ENCODE measurements at regions not wholly inside any gene's neighbourhood (a gene's known extent, or its start where the extent isn't known, plus 50 kb on each side); places are given as distances from the start of the nearest gene placed in this dataset.

DNA sequence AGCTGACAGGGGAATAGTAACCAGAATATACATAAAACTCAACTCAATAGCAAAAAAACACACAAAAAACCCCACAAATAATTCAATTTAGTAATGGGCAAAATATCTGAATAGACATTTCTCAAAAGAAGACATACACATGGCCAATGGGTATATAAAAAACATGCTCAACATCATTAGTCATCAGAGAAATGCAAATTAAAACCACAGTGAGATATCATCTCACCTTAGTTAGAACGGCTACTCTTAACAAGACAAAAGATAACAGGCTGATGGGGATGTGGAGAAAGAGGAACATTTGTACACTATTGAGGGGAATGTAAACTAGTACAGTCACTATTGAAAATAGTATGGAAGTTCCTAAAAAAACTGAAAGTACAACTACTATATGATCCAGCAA lies 678.6 kb downstream of the MECOM start:
- POLR2A ChIA-PET, result no interaction called here
- Histone ChIP-seq H3K4me2 (no peak overlapping the region), H3K79me2 (ENCODE audit: insufficient read depth) (no peaks in the 10 kb centered on the region), H2AFZ (ENCODE audit: low read depth) (no peak overlapping the region), H4K20me1 (ENCODE audit: insufficient read depth) (no peaks in the 10 kb centered on the region), H3K4me3 (ENCODE audit: low read depth in 2 of 2, low read length in 1 of 2) (no peak overlapping the region), H3F3A (replicated peaks; ENCODE audit: insufficient read depth) (no peaks in the 10 kb centered on the region), H3K9me2 (no peaks in the 10 kb centered on the region), H3K9ac (no peak overlapping the region), H3K4me1 (ENCODE audit: control insufficient read depth in 1 of 2, insufficient read depth in 2 of 2, low read depth in 1 of 2, low read length in 1 of 2) (no peaks in the 10 kb centered on the region), H3K36me3 (replicated peaks in 1 of 2; ENCODE audit: control insufficient read depth in 1 of 2, insufficient read depth in 2 of 2, low read length in 1 of 2) (no peaks in the 10 kb centered on the region), H3K27me3 (ENCODE audit: insufficient read depth) (no peaks in the 10 kb centered on the region), H3K9me3 (no peaks in the 10 kb centered on the region), H3K27ac (ENCODE audit: low read depth in 2 of 2, low read length in 1 of 2) (no peak overlapping the region)
- DNase-seq, result no peak
- TF ChIP-seq USF2 (IDR thresholded peaks at IDR 0.05; ENCODE audit: borderline replicate concordance, low read depth, low read length) (no peak), MXI1 (IDR thresholded peaks at IDR 0.05; ENCODE audit: low read depth, low read length) (no peak), CHD2 (IDR thresholded peaks at IDR 0.05; ENCODE audit: low read length, partially characterized antibody) (no peak), TCF12 (IDR thresholded peaks at IDR 0.05) (no peak), TAF1 (IDR thresholded peaks at IDR 0.05; ENCODE audit: borderline replicate concordance, low read depth, low read length) (no peak), FOXJ3 (CRISPR knock-in tag; IDR thresholded peaks at IDR 0.05) (no peak), ELF1 (IDR thresholded peaks at IDR 0.05) (no peak), PBX3 (IDR thresholded peaks at IDR 0.05) (no peak), RCOR1 (IDR thresholded peaks at IDR 0.05; ENCODE audit: low read length) (no peak)
- TF ChIP-seq, protein P1, sequence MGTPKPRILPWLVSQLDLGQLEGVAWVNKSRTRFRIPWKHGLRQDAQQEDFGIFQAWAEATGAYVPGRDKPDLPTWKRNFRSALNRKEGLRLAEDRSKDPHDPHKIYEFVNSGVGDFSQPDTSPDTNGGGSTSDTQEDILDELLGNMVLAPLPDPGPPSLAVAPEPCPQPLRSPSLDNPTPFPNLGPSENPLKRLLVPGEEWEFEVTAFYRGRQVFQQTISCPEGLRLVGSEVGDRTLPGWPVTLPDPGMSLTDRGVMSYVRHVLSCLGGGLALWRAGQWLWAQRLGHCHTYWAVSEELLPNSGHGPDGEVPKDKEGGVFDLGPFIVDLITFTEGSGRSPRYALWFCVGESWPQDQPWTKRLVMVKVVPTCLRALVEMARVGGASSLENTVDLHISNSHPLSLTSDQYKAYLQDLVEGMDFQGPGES (IDR thresholded peaks at IDR 0.05; ENCODE audit: low read depth, low read length), result no peak
- TF ChIP-seq, protein P2, sequence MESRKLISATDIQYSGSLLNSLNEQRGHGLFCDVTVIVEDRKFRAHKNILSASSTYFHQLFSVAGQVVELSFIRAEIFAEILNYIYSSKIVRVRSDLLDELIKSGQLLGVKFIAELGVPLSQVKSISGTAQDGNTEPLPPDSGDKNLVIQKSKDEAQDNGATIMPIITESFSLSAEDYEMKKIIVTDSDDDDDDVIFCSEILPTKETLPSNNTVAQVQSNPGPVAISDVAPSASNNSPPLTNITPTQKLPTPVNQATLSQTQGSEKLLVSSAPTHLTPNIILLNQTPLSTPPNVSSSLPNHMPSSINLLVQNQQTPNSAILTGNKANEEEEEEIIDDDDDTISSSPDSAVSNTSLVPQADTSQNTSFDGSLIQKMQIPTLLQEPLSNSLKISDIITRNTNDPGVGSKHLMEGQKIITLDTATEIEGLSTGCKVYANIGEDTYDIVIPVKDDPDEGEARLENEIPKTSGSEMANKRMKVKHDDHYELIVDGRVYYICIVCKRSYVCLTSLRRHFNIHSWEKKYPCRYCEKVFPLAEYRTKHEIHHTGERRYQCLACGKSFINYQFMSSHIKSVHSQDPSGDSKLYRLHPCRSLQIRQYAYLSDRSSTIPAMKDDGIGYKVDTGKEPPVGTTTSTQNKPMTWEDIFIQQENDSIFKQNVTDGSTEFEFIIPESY (IDR thresholded peaks at IDR 0.05; ENCODE audit: borderline replicate concordance, low read depth), result no peak
- CTCF ChIA-PET, result no interaction called here
- 11% methylated on average over 1 of the region's 1 CpG for WGBS (ENCODE audit: low lambda C conversion rate)

DNA sequence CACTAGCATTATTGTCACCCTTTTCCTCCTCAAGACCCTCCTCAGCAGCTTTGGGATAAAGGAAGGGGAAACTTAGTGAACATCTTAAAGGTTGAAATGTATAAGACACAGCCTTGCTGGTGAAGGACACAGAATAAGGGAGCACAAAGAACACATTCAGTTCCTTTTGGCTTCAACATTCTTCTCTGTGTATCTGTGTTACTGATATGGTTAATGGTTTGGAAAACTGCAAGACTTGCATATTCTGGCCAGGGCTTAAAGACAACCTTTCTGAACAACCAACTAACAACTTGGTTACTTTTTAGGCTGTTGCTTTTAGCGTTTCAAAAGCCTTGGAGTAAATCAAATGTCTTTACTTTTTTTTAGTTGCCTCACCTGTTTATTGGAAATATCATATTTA lies 680.5 kb downstream of the MECOM start:
- H3K4me3 ChIP-seq (ENCODE audit: low read depth in 2 of 2, low read length in 1 of 2), result no peak overlapping the region
- H3K4me1 ChIP-seq (ENCODE audit: control insufficient read depth in 1 of 2, insufficient read depth in 2 of 2, low read depth in 1 of 2, low read length in 1 of 2), result no peaks in the 10 kb centered on the region
- POLR2A ChIA-PET, result no interaction called here
- CTCF ChIA-PET, result interaction anchor here (1.4 kb wide), 1 partner anchor 54 kb away, joined by 3 read pairs; no protein-coding TSS in a partner anchor
- H3K36me3 ChIP-seq (replicated peaks in 1 of 2; ENCODE audit: control insufficient read depth in 1 of 2, insufficient read depth in 2 of 2, low read length in 1 of 2), result no peaks in the 10 kb centered on the region
- DNase-seq, result no peak
- no peaks in the 10 kb centered on the region for H4K20me1 ChIP-seq (ENCODE audit: insufficient read depth)
- H2AFZ ChIP-seq (ENCODE audit: low read depth), result no peak overlapping the region
- no peak overlapping the region for H3K27ac ChIP-seq (ENCODE audit: low read depth in 2 of 2, low read length in 1 of 2)
- H3F3A ChIP-seq (replicated peaks; ENCODE audit: insufficient read depth), result no peaks in the 10 kb centered on the region
- H3K9ac ChIP-seq, result no peak overlapping the region
- H3K9me3 ChIP-seq, result no peaks in the 10 kb centered on the region
- no peaks in the 10 kb centered on the region for H3K79me2 ChIP-seq (ENCODE audit: insufficient read depth)
- no peak overlapping the region for H3K4me2 ChIP-seq
- TF ChIP-seq SIN3A (IDR thresholded peaks at IDR 0.05; ENCODE audit: borderline replicate concordance, low read depth, low read length), result no peak
- TF ChIP-seq RXRA (IDR thresholded peaks at IDR 0.05; ENCODE audit: borderline replicate concordance, low read depth), result no peak
- TF ChIP-seq EP300 (IDR thresholded peaks at IDR 0.05; ENCODE audit: borderline replicate concordance in 1 of 2, low read depth in 1 of 2, low read length in 1 of 2), result no peak
- TF ChIP-seq FOXJ3 (CRISPR knock-in tag; IDR thresholded peaks at IDR 0.05), result no peak
- no peak for TF ChIP-seq USF1 (IDR thresholded peaks at IDR 0.05; ENCODE audit: borderline replicate concordance, low read depth)
- no peak for TF ChIP-seq GATA2 (CRISPR knock-in tag; IDR thresholded peaks at IDR 0.05)
- TF ChIP-seq FOXM1 (IDR thresholded peaks at IDR 0.05; ENCODE audit: low read depth), result no peak
- H3K27me3 ChIP-seq (ENCODE audit: insufficient read depth), result no peaks in the 10 kb centered on the region
- H3K9me2 ChIP-seq, result no peaks in the 10 kb centered on the region
- 2% methylated on average over 1 of the region's 1 CpG for WGBS (ENCODE audit: low lambda C conversion rate)

Data from SK-N-SH (cell line).